ENCODE measurements at regions not wholly inside any gene's neighbourhood (a gene's known extent, or its start where the extent isn't known, plus 50 kb on each side); places are given as distances from the start of the nearest gene placed in this dataset.
A peak's percentile ranks its signal among the peaks of the same experiment; 100 is the strongest.

DNA sequence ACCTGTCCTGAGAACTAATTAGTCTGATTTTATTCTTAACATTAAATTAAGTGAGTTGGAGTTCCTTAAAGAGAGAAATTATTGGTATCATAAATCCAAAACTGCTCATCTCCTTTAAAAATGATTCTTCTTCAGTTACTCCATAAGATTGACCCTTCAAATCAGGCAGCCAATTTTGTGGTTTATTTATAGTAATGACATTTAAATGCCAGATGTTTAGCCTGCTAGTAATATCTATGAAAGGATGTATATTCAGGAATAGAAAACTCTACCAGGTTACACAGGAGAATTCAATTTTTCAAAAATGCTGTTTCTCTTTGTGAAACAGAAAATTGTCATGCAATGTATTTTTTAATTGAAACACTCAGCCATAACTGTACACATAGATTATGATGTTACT lies 457.8 kb upstream of the ROBO2 start:
- no peaks in the 10 kb centered on the region for H3K4me1 Mint-ChIP-seq (ENCODE audit: low read depth)
- no peak for DNase-seq
- TF ChIP-seq, protein P1, sequence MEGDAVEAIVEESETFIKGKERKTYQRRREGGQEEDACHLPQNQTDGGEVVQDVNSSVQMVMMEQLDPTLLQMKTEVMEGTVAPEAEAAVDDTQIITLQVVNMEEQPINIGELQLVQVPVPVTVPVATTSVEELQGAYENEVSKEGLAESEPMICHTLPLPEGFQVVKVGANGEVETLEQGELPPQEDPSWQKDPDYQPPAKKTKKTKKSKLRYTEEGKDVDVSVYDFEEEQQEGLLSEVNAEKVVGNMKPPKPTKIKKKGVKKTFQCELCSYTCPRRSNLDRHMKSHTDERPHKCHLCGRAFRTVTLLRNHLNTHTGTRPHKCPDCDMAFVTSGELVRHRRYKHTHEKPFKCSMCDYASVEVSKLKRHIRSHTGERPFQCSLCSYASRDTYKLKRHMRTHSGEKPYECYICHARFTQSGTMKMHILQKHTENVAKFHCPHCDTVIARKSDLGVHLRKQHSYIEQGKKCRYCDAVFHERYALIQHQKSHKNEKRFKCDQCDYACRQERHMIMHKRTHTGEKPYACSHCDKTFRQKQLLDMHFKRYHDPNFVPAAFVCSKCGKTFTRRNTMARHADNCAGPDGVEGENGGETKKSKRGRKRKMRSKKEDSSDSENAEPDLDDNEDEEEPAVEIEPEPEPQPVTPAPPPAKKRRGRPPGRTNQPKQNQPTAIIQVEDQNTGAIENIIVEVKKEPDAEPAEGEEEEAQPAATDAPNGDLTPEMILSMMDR (IDR thresholded peaks at IDR 0.05), result no peak
- no peaks in the 10 kb centered on the region for H3K27me3 Mint-ChIP-seq (ENCODE audit: insufficient read depth)
- no peak overlapping the region for H3K27ac Mint-ChIP-seq
- H3K36me3 Mint-ChIP-seq (ENCODE audit: low read depth), result no peaks in the 10 kb centered on the region
- H3K4me3 Mint-ChIP-seq, result no peak overlapping the region
- H3K9me3 Mint-ChIP-seq, result peaks cover 22% of the 10 kb centered on the region

DNA sequence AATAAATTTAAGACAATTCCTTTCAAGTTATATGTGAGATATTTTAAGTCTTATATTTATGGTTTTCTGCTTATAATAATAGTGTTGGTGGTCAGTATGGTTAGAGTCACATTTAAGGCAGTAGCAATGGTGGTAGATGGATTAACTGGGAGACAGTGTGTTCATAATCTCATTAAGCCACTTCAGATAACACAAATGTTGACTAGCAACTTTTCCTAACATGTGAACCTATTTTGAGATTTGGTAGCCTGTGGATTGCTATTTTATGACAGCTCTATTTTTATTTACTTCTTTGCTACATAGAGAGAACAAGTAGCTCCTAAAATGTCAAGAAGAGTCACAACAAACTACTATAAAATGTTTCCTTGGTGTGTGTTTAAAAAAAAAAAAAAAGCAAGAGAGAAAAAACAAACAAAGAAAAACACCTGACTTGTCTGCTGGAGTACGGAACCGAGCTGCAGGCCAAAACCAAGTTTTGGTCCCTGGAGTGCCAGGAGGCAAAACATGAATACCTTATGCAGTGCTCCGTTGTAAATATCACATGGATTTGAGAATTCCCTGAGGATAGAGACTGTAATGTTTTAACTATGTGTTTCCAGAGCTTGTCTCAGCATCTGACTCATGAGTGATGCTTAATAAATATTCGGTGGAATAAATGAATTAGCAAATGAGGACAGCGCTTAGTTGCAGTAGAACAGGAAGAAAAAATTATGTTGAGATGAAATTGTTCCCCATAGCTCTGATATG lies 457.1 kb upstream of the ROBO2 start:
- H3K9me3 Mint-ChIP-seq, result peaks cover 26% of the 10 kb centered on the region
- no peak overlapping the region for H3K4me3 Mint-ChIP-seq
- TF ChIP-seq, protein P1 (IDR thresholded peaks at IDR 0.05), result no peak
- no peak for DNase-seq
- no peaks in the 10 kb centered on the region for H3K4me1 Mint-ChIP-seq (ENCODE audit: low read depth)
- no peaks in the 10 kb centered on the region for H3K27me3 Mint-ChIP-seq (ENCODE audit: insufficient read depth)
- no peaks in the 10 kb centered on the region for H3K36me3 Mint-ChIP-seq (ENCODE audit: low read depth)
- no peak overlapping the region for H3K27ac Mint-ChIP-seq

DNA sequence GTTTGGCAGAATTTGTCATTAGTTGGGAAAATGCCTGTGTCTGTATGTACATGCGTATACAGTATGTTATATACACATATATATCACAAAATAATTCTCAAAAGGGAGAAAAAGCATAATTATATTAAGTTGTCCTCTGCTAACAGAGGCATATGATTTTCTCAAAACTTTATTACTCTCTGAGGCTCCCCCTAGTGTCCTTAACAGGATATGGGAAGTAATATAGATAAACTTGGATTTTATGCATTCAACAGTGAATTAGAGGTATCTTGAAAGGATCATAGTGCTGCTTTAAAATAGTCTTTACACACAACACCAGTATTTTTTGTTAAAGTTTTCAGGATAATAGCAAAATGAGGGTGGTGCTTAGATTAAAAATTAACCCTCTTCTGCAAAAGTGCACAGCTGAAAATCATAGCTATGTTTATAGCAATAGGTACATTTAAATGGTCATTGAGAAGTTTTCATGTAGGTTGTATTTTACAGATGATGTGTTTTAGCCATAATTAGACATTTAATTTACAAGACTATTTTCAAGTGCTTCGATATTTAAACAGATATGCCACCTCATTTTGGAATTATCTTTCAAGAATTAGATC lies 454.0 kb upstream of the ROBO2 start:
- H3K27ac Mint-ChIP-seq, result no peak overlapping the region
- no peak for DNase-seq
- H3K4me3 Mint-ChIP-seq, result no peak overlapping the region
- peaks cover 14% of the 10 kb centered on the region for H3K9me3 Mint-ChIP-seq
- no peaks in the 10 kb centered on the region for H3K36me3 Mint-ChIP-seq (ENCODE audit: low read depth)
- no peaks in the 10 kb centered on the region for H3K27me3 Mint-ChIP-seq (ENCODE audit: insufficient read depth)
- no peaks in the 10 kb centered on the region for H3K4me1 Mint-ChIP-seq (ENCODE audit: low read depth)
- TF ChIP-seq, protein P1 (IDR thresholded peaks at IDR 0.05), result peak; percentile 75

DNA sequence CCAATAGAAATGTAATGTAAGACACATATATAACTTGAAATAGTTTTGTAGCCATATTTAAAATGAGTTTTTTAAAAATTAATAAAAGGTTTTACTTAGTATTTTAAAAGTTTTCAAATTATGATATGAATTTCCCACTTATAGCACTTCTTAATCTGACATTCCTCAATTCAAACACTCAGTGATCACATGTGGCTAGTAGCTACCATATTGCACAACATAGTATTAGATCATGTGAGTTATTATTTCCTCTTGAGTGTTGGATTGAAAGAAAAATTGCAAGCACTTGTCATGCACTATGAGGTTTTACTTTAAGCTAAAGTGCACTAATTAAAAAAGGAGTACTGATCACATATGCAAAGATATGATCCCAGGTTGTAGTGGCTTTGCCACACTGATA lies 453.4 kb upstream of the ROBO2 start:
- Mint-ChIP-seq H3K27ac (no peak overlapping the region), H3K36me3 (ENCODE audit: low read depth) (no peaks in the 10 kb centered on the region), H3K9me3 (peaks cover 8% of the 10 kb centered on the region), H3K4me3 (no peak overlapping the region), H3K4me1 (ENCODE audit: low read depth) (no peaks in the 10 kb centered on the region), H3K27me3 (ENCODE audit: insufficient read depth) (no peaks in the 10 kb centered on the region)
- TF ChIP-seq, protein P1 (IDR thresholded peaks at IDR 0.05), result no peak
- DNase-seq, result no peak

DNA sequence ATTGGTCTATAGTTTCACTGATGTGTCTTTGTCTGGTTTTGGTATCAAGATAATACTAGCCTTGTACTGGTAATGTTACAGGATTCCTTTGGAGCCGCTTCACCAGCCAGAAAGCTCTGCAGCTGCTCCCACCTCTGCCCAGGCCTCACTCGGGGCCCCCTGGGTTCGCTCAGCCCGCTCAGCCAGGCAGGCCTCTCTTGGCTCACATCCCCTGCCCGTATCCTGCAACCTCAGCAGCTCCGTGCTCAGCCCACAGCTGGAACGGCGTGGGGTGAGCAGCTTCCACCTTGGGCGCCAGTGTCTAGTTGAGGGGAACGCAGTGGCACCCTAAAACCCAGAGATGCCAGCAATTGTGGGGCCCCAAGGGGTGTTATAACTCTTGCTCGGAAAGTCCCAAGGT lies 429.7 kb upstream of the ROBO2 start:
- H3K36me3 Mint-ChIP-seq (ENCODE audit: low read depth), result no peaks in the 10 kb centered on the region
- DNase-seq, result no peak
- no peaks in the 10 kb centered on the region for H3K4me1 Mint-ChIP-seq (ENCODE audit: low read depth)
- no peak overlapping the region for H3K27ac Mint-ChIP-seq
- no peaks in the 10 kb centered on the region for H3K27me3 Mint-ChIP-seq (ENCODE audit: insufficient read depth)
- H3K4me3 Mint-ChIP-seq, result no peak overlapping the region
- TF ChIP-seq, protein P1 (IDR thresholded peaks at IDR 0.05), result no peak
- H3K9me3 Mint-ChIP-seq, result peaks cover 17% of the 10 kb centered on the region

Measured in HFFc6 (cell line).